GM12872 (cell line): ENCODE measurements at regions not wholly inside any gene's neighbourhood (a gene's known extent, or its start where the extent isn't known, plus 50 kb on each side); places are given as distances from the start of the nearest gene placed in this dataset.
A peak's percentile ranks its signal among the peaks of the same experiment; 100 is the strongest.

ENCODE experiments used
- CTCF ChIP-seq: IDR thresholded peaks from 3 replicates; pipeline ENCODE4 v1.5.1; 2011; ENCODE audit warnings: low read depth, mild to moderate bottlenecking, low read length, moderate library complexity; ENCODE audit not compliant: insufficient read depth

- no peak for TF ChIP-seq CTCF
Measured at GRCh38 chr5:1685066-1685465, 114.6 kb downstream of the MRPL36 start.

GRCh38 chr5:1681955-1682354 is 117.7 kb downstream of the MRPL36 start:
- TF ChIP-seq CTCF, result no peak

- TF ChIP-seq CTCF, result no peak
Measured at GRCh38 chr5:1673042-1673677, 126.5 kb downstream of the MRPL36 start.

- 0 out of 3 replicates have a peak, but pooled peaks have one; percentile 15 for TF ChIP-seq CTCF
Measured at GRCh38 chr5:1672396-1672795, 127.2 kb downstream of the MRPL36 start.

- TF ChIP-seq CTCF, result no peak
Measured at GRCh38 chr5:1671351-1671750, 128.3 kb downstream of the MRPL36 start.

GRCh38 chr5:1670351-1670750 is 129.3 kb downstream of the MRPL36 start:
- TF ChIP-seq CTCF, result no peak

GRCh38 chr5:1669276-1670155 is 130.1 kb downstream of the MRPL36 start:
- no peak for TF ChIP-seq CTCF
